ENCODE measurements at regions not wholly inside any gene's neighbourhood (a gene's known extent, or its start where the extent isn't known, plus 50 kb on each side); places are given as distances from the start of the nearest gene placed in this dataset.
A peak's percentile ranks its signal among the peaks of the same experiment; 100 is the strongest.

GRCh38 chr6:137782166-137783039 lies 84.7 kb upstream of the TNFAIP3 start:
- no peak for DNase-seq (ENCODE audit: low spot score)
- Mint-ChIP-seq H3K27me3 (ENCODE audit: insufficient read depth) (no peaks in the 10 kb centered on the region), H3K36me3 (ENCODE audit: low read depth) (peaks cover 4% of the 10 kb centered on the region), H3K9me3 (no peaks in the 10 kb centered on the region), H3K4me3 (no peak overlapping the region), H3K27ac (no peak overlapping the region), H3K4me1 (ENCODE audit: low read depth) (peaks cover 4% of the 10 kb centered on the region)
- intact Hi-C loops (cut with micrococcal nuclease), result no loop called here

DNA sequence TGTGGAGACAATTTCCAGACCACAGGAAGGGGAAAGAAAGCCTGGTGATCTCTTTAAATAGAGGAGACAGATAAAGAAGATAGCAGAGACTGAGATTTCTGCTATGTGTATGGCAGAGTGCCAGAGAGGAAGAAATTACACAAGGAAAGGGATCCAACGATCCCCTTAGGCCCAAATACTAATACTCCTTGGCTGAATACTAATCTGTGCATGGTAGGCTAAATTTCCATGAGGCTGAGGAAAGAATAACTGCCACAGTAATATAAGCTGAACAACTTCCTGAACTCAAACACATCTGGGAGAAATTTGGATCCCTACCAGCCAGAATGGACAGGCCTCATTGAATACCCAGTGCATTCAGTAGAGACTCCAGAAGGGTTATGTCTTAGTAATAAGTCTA lies 83.3 kb upstream of the TNFAIP3 start:
- Mint-ChIP-seq H3K9me3 (no peaks in the 10 kb centered on the region), H3K4me3 (no peak overlapping the region), H3K4me1 (ENCODE audit: low read depth) (peaks cover 14% of the 10 kb centered on the region), H3K27me3 (ENCODE audit: insufficient read depth) (no peaks in the 10 kb centered on the region), H3K36me3 (ENCODE audit: low read depth) (peaks cover 4% of the 10 kb centered on the region), H3K27ac (no peak overlapping the region)
- intact Hi-C loops (cut with micrococcal nuclease), result no loop called here
- DNase-seq (ENCODE audit: low spot score), result no peak

GRCh38 chr6:137784583-137784982 lies 82.5 kb upstream of the TNFAIP3 start:
- no peaks in the 10 kb centered on the region for H3K9me3 Mint-ChIP-seq
- H3K27me3 Mint-ChIP-seq (ENCODE audit: insufficient read depth), result no peaks in the 10 kb centered on the region
- no peak for DNase-seq (ENCODE audit: low spot score)
- no peak overlapping the region for H3K4me3 Mint-ChIP-seq
- H3K27ac Mint-ChIP-seq, result no peak overlapping the region
- intact Hi-C loops (cut with micrococcal nuclease), result no loop called here
- H3K36me3 Mint-ChIP-seq (ENCODE audit: low read depth), result peaks cover 4% of the 10 kb centered on the region
- H3K4me1 Mint-ChIP-seq (ENCODE audit: low read depth), result peaks cover 16% of the 10 kb centered on the region

- H3K36me3 Mint-ChIP-seq (ENCODE audit: low read depth), result peaks cover 4% of the 10 kb centered on the region
These were observed 80.0 kb upstream of the TNFAIP3 start for GRCh38 chr6:137787016-137787415.

GRCh38 chr6:137788248-137788647 lies 78.8 kb upstream of the TNFAIP3 start:
- H3K4me3 Mint-ChIP-seq, result no peak overlapping the region
- H3K36me3 Mint-ChIP-seq (ENCODE audit: low read depth), result peaks cover 4% of the 10 kb centered on the region
- H3K4me1 Mint-ChIP-seq (ENCODE audit: low read depth), result peaks cover 47% of the 10 kb centered on the region
- no peaks in the 10 kb centered on the region for H3K27me3 Mint-ChIP-seq (ENCODE audit: insufficient read depth)
- no peaks in the 10 kb centered on the region for H3K9me3 Mint-ChIP-seq
- H3K27ac Mint-ChIP-seq, result no peak overlapping the region
- DNase-seq (ENCODE audit: low spot score), result no peak
- intact Hi-C loops (cut with micrococcal nuclease), result no loop called here

More at GRCh38 chr6:137787016-137787415, 80.0 kb upstream of the TNFAIP3 start:
- Mint-ChIP-seq H3K4me3 (no peak overlapping the region), H3K9me3 (no peaks in the 10 kb centered on the region), H3K27me3 (ENCODE audit: insufficient read depth) (no peaks in the 10 kb centered on the region), H3K4me1 (ENCODE audit: low read depth) (peaks cover 40% of the 10 kb centered on the region), H3K27ac (no peak overlapping the region)
- intact Hi-C loops (cut with micrococcal nuclease), result no loop called here
- no peak for DNase-seq (ENCODE audit: low spot score)

DNA sequence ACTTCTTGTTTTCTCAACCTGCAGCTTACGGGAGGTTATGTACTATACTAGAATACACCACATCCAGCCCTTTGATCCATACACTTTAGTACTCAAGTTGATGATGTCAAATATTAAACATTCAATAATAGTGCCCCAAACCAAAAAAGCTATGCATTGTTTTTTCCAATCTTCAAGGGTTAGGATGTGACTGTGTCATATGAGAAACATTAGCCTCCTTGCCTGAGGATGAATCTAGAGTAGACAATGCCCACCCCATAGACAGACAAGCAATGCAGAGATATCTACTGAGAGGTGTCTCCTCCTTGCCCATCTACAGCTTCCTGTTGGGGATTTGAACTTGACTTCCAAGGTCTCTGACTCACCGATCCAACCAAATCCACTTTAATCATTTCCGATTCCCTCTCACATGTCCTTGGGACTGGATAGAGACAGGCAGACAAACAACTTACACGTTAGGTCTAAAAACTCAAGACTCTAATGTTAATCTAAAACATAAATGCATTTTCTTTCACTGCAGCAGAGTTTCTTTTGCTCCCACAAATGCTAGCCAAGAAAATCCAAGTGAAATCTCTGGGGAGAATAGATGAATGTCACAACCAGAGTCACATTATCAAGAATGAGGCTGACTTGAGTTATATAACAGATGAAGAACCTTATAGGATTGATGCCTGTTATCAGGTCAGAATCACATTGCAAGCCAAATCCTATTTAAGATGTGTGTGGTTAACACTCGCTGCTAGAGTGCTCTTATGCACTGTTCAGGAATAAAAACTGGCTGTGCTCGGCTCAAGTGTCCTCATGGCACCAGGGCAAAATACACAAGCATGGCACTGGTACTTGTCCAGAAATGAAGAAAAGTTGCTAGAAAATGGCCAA lies 75.5 kb upstream of the TNFAIP3 start:
- Mint-ChIP-seq H3K27ac (peak overlapping the region; percentile 87), H3K27me3 (ENCODE audit: insufficient read depth) (no peaks in the 10 kb centered on the region), H3K4me3 (peak overlapping the region; percentile 59), H3K36me3 (ENCODE audit: low read depth) (peaks cover 3% of the 10 kb centered on the region), H3K9me3 (peaks cover 5% of the 10 kb centered on the region), H3K4me1 (ENCODE audit: low read depth) (peaks cover 76% of the 10 kb centered on the region)
- DNase-seq (ENCODE audit: low spot score), result no peak
- intact Hi-C loops (cut with micrococcal nuclease), result loop anchor here (1.0 to 10.0 kb wide), 9 partner anchors 9 to 577 kb away; partner anchors contain the start of gene IFNGR1

- intact Hi-C loops (cut with micrococcal nuclease), result loop anchor here (1.0 to 10.0 kb wide), 9 partner anchors 8 to 578 kb away; partner anchors contain the start of gene IFNGR1
- DNase-seq (ENCODE audit: low spot score), result no peak
These were observed 74.7 kb upstream of the TNFAIP3 start for GRCh38 chr6:137792160-137793033.

GRCh38 chr6:137793805-137794515 lies 73.1 kb upstream of the TNFAIP3 start:
- Mint-ChIP-seq H3K4me3 (no peak overlapping the region), H3K9me3 (peaks cover 5% of the 10 kb centered on the region), H3K27me3 (ENCODE audit: insufficient read depth) (no peaks in the 10 kb centered on the region), H3K4me1 (ENCODE audit: low read depth) (peaks cover 76% of the 10 kb centered on the region), H3K36me3 (ENCODE audit: low read depth) (peaks cover 4% of the 10 kb centered on the region), H3K27ac (peak overlapping the region; percentile 77)
- intact Hi-C loops (cut with micrococcal nuclease), result loop anchor here (5.0 to 10.0 kb wide), 2 partner anchors 183 to 579 kb away; partner anchors contain the start of gene IFNGR1
- no peak for DNase-seq (ENCODE audit: low spot score)

More at GRCh38 chr6:137792160-137793033, 74.7 kb upstream of the TNFAIP3 start:
- Mint-ChIP-seq H3K27ac (peak overlapping the region; percentile 87), H3K9me3 (peaks cover 5% of the 10 kb centered on the region), H3K36me3 (ENCODE audit: low read depth) (peaks cover 3% of the 10 kb centered on the region), H3K4me3 (peak overlapping the region; percentile 59), H3K27me3 (ENCODE audit: insufficient read depth) (no peaks in the 10 kb centered on the region), H3K4me1 (ENCODE audit: low read depth) (peaks cover 72% of the 10 kb centered on the region)

DNA sequence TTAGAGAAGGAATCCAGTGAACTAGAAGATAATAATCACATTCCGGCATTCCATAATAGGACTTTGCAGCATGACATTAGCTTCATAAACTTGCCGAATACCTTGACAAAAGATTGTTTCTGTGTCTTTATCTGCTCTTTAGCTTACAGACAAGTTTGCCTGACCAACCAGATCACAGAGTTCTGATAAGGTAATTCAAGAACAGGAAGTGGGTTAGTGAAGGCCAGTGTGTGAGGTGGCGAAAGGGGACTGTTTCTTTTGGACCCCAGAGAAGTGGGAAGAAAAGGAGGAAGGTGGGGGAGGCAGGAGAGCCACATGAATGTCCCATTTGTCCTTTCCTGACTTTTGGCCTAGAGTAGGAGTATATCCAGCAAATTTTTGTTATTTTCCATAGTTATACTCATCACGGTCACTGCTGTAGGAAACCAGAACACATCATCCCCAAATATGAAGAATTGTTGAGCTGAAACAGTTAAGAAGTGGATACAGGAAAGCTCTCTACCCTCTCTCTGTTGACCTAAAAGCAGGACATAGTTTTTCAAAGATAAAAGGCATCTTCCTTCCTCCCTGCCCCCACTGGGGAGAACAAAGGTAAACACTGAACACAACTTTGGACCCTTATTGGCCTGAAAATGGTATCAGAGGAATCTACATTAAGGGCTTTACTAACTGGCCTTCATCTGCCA lies 72.4 kb upstream of the TNFAIP3 start:
- no peak for DNase-seq (ENCODE audit: low spot score)
- Mint-ChIP-seq H3K27me3 (ENCODE audit: insufficient read depth) (no peaks in the 10 kb centered on the region), H3K4me1 (ENCODE audit: low read depth) (peaks cover 81% of the 10 kb centered on the region), H3K9me3 (peaks cover 5% of the 10 kb centered on the region), H3K36me3 (ENCODE audit: low read depth) (peaks cover 6% of the 10 kb centered on the region), H3K27ac (peak overlapping the region; percentile 77), H3K4me3 (no peak overlapping the region)
- intact Hi-C loops (cut with micrococcal nuclease), result loop anchor here (5.0 to 10.0 kb wide), 2 partner anchors 183 to 580 kb away; partner anchors contain the start of gene IFNGR1

DNA sequence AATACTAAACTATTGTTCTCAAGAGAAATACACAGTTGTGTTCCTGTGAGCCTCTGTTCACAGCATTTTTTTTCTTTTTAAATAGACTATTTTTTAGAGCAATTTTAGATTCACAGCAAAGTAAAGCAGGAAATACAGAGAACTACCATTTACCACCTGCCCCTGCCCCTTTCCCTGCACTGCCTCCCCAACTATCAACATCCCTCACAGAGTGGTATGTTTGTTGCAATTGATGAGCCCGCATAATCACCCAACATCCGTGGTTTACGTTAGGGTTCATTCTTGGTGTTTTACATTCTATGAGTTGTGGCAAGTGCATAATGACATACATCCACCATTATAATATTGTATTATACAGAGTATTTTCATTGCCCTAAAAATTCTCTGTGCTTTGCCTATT lies 71.6 kb upstream of the TNFAIP3 start:
- DNase-seq (ENCODE audit: low spot score), result no peak
- Mint-ChIP-seq H3K9me3 (peaks cover 5% of the 10 kb centered on the region), H3K4me1 (ENCODE audit: low read depth) (peaks cover 81% of the 10 kb centered on the region), H3K27ac (no peak overlapping the region), H3K27me3 (ENCODE audit: insufficient read depth) (no peaks in the 10 kb centered on the region), H3K36me3 (ENCODE audit: low read depth) (peaks cover 6% of the 10 kb centered on the region), H3K4me3 (no peak overlapping the region)
- intact Hi-C loops (cut with micrococcal nuclease), result loop anchor here (10.0 kb wide), 1 partner anchor 581 kb away; the partner anchor contains the start of gene IFNGR1

DNA sequence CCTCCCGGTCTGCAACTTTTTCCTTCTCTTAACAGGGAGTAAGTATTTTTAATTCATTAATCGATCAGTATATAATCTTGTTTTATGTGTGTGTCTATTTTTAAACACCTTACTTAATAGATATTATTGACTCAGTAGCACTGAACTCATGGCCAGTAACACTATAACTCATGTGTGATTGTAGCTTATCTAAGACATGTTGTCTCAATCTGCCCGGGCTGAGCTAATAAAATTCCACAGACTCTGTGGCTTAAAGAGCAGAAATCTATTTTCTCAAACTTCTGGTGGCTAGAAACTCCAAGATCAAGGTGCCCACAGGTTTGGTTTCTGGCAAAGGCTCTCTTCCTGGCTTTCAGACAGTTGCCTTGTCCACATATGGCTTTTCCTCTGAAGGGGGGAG lies 68.8 kb upstream of the TNFAIP3 start:
- Mint-ChIP-seq H3K36me3 (ENCODE audit: low read depth) (peaks cover 6% of the 10 kb centered on the region), H3K27ac (no peak overlapping the region), H3K27me3 (ENCODE audit: insufficient read depth) (no peaks in the 10 kb centered on the region), H3K4me3 (no peak overlapping the region), H3K9me3 (peaks cover 6% of the 10 kb centered on the region), H3K4me1 (ENCODE audit: low read depth) (peaks cover 72% of the 10 kb centered on the region)
- intact Hi-C loops (cut with micrococcal nuclease), result loop anchor here (10.0 kb wide), 1 partner anchor 583 kb away; the partner anchor contains the start of gene IFNGR1
- no peak for DNase-seq (ENCODE audit: low spot score)
